ENCODE measurements at regions not wholly inside any gene's neighbourhood (a gene's known extent, or its start where the extent isn't known, plus 50 kb on each side); places are given as distances from the start of the nearest gene placed in this dataset.

DNA sequence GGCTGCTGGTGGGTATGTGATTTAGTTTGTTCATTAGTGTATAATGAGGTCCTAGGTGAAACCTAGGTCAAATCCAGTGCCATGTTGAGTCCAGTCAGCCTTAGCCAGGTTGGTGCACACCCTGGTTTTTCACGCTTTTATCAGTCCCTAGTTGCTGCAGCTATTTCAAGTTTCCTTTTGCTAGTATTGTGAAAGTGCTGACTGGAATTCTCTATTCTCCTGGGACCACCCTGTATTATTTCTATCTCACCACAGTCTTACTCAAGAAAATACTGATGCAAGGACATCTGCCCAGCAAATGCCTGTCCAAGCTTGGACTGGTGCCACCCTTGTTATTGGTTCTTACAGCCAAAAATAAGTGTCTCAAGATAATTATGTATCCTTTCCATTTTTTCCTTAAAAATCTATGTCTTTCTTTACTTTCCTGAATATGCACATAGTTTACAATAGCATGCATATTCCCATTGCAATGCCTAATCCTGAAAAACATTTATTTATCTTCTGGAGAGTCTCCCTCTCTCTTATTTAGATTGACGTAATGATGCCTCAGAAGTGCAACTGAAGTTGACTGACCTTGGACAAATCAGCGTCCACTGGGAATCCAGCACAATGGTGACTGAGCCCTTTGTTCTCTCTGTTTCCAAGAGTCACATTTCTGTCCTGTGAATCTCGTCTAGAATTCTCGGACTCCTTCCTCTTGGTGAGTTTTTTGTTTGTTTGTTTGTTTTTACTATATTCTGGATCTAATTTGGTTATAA lies 1075.0 kb downstream of the CDH9 start:
- no peak for DNase-seq

DNA sequence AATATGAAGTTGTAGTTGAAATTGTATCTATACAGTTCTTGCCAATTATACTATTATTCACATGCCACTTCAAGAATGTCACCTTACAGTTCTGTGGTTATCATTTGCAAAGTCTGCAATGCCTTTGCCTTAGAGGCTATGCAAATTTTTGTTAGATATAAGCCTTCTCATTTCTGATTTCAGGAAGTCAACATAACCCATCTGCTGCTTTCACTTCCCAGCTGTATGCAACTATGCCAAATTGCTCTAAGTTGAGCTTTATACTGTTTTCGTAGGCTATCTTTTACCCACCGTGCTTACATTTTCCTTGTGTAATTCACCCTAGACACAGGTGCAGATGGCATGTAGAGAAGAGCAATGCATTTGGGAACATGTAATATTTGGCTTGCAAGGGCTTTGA lies 1083.0 kb downstream of the CDH9 start:
- no peak for DNase-seq

DNA sequence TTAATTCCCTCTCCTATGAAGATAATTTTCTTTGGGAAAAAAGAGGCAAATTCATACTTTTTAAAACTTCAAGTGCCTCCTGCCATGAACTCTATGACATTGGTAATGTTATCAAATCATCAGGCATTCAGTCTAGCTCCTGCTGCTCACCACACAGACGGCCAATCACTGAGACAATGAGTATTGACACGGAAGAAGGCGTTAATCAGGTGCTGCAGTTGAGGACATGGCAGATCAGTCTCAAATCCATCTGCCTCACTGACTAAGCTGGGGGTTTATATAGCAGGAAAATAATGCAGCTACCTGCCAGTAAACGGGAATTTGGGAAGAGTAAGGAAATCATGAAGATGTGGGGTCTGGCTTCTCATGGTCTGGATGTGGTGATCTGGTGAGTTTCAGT lies 1087.7 kb downstream of the CDH9 start:
- no peak for DNase-seq

DNA sequence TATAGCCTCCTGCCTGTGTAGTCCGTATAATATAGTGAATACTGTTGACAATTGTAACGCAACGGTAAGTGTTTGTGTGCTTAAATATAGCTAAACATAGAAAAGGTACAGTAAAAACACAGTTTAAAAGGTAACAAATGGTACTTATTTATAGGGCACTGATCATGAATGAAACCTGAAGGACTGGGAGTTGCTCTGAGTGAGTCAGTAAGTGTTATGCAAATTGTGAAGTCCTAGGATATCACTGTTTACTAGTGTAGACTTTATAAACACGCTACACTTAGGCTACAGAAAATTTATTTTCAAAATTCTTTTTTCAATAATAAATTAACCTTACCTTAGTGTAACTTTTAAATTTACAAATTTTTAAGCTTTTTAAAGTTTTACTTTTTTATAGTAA lies 1090.1 kb downstream of the CDH9 start:
- DNase-seq, result no peak

DNA sequence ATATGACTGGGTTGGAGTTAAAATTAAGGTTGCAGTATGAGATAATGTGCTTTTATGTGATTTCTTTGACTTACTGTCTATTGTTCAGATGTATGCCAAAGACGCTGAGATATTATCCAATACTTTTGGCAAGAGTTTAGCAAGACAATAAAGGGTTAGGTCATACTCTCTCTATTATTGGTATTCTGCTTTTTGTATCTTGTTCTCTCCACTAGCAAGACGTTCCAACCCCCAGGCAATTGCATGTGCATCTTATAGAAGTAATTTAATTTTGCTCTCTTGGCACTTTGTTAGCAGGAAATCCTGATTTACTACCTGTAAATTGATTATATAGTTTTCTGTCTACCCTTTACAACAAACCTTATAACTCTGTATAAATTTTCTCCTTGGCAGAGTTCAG lies 1093.6 kb downstream of the CDH9 start:
- DNase-seq, result no peak

DNA sequence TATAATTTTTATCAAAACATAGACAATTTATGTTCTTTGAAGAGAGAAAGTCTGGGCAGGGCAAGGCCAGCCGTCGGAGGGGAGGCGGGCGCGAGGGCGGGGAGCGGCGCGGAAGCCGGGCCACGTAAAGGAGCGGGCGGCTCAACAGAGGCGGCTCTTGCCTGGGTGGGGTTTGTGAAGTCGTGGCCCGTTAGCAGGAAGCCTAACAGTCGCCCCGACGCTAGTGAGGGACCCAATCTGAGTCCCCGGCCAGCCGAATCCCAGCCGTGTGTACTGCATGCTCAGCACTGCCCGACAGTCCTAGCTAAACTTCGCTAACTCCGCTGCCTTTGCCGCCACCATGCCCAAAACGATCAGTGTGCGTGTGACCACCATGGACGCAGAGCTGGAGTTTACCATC lies 1129.2 kb downstream of the CDH9 start:
- DNase-seq, result no peak

DNA sequence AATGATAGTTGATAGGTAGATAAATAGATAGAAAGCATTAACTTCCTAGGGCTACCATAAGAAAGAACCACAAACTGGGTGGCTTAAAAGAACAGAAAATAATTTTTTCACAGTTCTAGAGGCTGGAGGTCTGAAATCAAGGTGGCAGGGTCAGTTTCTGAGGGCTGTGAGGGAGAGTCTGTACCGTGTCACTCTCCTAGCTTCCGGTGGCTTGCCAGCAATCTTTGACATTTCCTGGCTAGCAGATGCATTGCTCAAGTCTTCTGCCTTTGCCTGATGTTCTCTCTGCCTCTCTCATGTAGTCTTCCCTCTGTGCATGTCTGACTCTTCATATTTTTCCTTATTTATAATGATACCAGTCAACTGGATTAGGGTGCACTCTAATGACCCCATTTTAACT lies 1132.7 kb downstream of the CDH9 start:
- no peak for DNase-seq

DNA sequence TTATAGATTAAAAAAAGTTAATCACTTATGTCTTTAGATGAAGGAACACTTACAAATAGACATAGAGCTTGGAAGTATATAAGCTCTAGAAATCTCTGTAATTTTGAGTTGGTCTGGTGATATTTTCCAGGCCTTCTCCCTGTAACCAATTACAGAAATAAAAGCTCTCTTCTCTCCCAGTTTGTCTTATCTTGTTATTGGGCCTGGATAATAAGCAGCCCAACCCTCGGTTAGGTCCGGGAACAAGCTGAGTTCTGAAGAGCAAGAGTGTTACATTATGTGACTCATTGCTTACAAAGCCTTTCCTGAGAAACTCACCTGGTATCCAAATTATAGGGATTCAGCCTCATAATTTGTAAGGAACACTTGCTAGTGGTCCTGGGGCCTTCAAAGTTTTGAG lies 1146.2 kb downstream of the CDH9 start:
- no peak for DNase-seq

DNA sequence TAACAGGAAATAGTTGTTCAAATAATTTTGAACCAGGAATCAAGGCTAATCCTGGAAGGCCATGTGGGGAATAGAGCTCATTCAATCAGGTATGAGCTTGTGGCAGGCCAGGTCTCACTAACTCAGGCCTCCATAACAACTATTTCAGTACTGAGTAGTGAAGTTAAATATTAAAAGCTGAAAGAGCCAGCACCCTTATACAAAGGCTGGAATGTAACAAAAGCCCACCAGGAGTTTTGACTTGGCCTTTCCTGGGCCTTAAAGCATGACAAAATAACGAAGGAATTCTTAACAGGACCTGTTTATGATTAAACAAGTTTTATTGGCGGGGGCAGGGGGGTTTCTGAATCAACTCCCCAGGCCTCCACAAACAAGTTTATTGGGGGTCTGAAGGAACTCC lies 1146.7 kb downstream of the CDH9 start:
- DNase-seq, result no peak

DNA sequence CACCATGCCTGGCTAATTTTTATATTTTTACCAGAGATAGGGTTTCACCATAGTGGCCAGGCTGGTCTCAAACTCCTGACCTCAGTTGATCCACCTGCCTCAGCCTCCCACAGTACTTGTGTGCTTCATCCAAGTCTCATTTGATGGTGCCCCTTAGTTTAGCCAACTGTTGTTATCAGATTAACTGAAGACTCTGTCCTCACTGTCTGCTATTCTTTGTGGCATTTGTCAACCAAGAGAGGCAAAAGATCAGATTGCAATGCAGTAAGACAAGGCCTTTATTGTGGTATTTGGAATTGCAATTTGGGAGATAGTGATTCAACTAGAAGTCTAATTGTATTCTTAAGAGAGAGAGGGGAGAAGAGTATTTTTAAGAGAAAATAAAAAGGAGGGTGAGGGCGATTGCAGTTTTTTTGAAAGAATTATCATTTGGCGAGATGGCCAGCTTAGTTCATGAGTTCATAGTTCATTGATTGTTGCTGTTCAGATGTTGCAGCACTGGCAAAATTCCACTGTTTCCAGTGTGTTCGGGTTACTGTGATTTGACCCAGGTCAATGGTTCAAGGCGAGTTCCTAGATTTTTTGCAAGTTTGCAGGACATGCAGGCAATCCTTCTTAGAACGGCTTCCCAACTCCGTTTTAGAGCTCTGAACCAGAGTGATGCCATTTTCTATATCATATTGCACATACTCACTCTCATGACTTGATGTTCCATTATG lies 1156.9 kb downstream of the CDH9 start:
- no peak for DNase-seq

DNA sequence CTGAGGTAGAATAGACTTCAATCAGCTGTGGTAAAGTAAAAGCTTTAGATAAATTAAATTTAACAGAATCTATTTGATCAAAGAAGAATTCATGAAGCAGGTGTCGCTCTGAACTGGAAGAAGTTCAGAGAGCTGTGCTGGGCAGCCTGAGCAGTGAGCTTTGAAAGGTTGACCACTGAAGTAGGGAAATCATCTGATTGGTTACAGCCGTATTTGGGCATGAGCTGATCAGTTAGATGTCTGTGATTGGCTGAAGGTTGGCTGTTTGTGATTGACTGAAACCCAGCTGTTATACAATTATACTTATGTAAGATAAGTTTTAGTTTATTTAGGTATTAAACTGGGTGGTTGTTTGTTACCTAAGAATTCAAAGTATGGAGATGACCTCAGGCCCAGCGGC lies 1174.6 kb downstream of the CDH9 start:
- DNase-seq, result no peak

DNA sequence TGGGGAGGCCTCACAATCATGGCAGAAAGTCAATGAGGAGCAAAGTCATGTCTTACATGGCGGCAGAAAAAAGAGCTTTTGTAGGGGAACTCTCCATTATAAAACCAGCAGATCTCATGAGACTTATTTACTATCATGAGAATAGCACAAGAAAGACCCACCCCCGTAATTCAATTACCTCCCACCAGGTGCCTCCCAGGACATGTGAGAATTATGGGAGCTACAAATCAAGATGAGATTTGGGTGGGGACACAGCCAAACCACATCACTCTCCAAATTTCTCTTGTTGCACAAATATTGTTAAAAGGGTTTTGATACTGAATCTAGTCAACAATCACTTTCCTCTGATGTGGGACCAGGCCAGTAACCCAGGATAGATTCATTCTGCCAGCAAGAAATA lies 1176.1 kb downstream of the CDH9 start:
- no peak for DNase-seq

DNA sequence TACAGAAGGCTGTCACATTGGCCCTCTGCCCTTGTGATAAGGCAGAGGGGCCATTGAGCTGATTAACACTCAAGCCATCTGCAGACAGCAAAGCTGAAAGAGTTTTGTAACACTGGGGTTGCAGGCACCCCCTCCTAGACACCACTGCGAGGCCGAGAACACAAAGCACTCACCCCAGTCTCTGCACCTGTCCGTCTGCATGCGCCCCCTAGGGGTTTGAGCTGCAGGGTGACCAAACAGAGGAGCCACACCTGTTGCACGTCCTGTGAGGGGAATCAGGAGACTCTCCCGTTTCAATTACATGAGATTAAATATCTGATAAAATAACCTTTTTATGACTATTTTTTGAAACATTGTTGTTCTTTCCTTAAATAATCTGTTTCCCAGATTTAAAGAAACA lies 1180.4 kb downstream of the CDH9 start:
- DNase-seq, result no peak

DNA sequence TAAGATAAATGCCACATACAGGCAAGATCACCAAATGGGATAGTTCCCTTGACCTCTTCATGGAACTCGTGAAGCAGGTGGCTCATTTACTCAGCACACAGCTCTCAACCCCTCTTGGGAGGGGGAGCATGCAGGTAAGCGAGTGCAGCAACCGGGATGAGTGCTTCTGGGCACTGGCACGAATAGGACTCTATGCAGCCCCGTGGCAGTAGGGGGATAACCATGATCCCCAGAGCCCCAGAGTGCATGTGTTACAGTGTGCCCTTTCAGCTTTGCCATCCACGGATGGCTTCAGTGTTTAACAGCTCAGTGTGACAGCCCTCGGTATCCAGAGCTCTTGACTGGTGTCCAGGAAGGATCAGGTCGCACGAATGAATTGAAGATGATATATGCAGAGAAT lies 1187.1 kb downstream of the CDH9 start:
- no peak for DNase-seq

DNA sequence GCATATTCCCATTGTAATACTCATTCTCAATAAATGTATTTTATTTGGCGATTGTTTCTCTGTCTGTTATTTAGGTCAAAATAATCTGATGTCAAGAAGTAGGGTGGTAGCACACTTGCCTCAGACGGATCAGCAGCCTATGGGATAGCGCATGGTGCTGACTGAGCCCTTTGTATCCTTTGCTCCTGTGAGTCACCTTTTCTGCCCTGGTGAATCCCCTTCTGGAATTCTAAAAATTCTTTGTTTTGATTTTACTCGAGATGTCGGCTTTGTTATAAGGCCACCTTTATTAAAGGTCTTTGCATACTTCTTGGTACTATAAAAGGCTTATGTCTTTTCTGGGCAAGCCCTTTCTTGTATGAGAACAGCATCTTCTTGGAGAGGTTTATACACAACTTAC lies 1187.8 kb downstream of the CDH9 start:
- no peak for DNase-seq

DNA sequence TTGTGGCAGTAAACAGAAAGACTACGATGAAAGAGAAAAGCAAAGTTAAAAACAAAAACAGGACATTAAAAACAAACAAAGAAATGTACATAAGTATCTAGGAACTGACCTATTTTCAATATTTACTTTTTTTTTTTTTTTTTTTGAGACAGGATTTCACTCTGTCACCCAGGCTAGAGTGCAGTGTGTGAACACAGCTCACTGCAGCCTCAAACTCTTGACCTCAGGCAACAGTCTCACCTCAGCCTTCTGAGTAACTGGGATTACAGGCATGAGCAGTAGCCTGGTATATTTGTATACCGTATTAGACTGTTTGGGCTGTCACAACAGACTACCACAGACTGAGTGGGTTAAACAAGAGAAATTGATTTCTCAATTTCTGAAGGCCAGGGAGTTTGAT lies 1189.1 kb downstream of the CDH9 start:
- DNase-seq, result no peak

DNA sequence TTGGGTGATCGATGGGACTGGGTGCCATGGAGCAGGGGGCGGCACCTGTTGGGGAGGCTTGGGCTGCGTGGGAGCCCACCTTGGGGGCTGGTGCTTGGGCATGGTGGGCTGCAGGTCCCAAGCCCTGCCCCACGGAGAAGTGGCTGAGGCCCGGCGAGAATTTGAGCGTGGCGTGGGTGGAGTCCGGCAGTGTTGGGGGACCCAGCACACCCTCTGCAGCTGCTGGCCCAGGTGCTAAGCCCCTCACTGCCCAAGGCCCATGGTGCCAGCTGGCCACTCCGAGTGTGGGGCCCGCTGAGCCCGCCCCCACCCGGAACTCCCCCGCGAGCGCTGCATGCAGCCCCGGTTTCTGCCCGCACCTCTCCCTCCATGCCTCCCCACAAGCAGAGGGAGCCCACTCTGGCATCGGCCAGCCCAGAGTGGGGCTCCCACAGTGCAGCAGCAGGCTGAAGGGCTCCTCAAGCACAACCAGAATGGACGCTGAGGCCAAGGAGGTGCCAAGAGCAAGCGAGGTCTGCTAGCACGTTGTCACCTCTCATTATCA lies 1178.6 kb upstream of the CDH10 start:
- DNase-seq, result no peak
